HUES48 (cell line): ENCODE measurements at regions not wholly inside any gene's neighbourhood (a gene's known extent, or its start where the extent isn't known, plus 50 kb on each side); places are given as distances from the start of the nearest gene placed in this dataset.
"Not testable (repeated sequence)": the region's sequence is repeated elsewhere in the genome, so short reads cannot be mapped to it uniquely, and the experiment has no call there.

Source experiments
- H3K27ac ChIP-seq: one replicate; pipeline ENCODE4 v1.7.0; 2013; ENCODE audit warnings: low read depth, low read length, inconsistent platforms
- H3K27me3 ChIP-seq: 2 replicates; pipeline ENCODE4 v1.6.1; 2013; ENCODE audit warnings: mild to moderate bottlenecking, low read length; ENCODE audit not compliant: control insufficient read depth, insufficient read depth
- H3K36me3 ChIP-seq: 2 replicates; pipeline ENCODE4 v1.6.1; 2013; ENCODE audit warnings: low read length; ENCODE audit not compliant: control insufficient read depth, insufficient read depth
- H3K4me1 ChIP-seq: 2 replicates; pipeline ENCODE4 v1.6.1; 2013; ENCODE audit warnings: mild to moderate bottlenecking, low read length; ENCODE audit not compliant: control insufficient read depth, insufficient read depth
- H3K4me3 ChIP-seq: 2 replicates; pipeline ENCODE4 v1.5.1; 2013; ENCODE audit warnings: mild to moderate bottlenecking, low read depth, low read length
- H3K9ac ChIP-seq: 2 replicates; pipeline ENCODE4 v1.6.1; 2013; ENCODE audit warnings: mild to moderate bottlenecking, low read depth, low read length, moderate library complexity
- H3K9me3 ChIP-seq: 2 replicates; pipeline ENCODE4 v1.6.1; 2013; ENCODE audit warnings: low read length; ENCODE audit not compliant: control insufficient read depth, insufficient read depth

- no peaks in the 10 kb centered on the region for H3K36me3 ChIP-seq
- no peaks in the 10 kb centered on the region for H3K27me3 ChIP-seq
- H3K9ac ChIP-seq: no peak overlapping the region
- no peaks in the 10 kb centered on the region for H3K9me3 ChIP-seq
- no peak overlapping the region for H3K27ac ChIP-seq
- H3K4me1 ChIP-seq: peaks cover 5% of the 10 kb centered on the region; the same call in 1 of the 2 replicates
- H3K4me3 ChIP-seq: no peak overlapping the region
These were observed 122.5 kb upstream of the HCCS start for GRCh38 chrX:10988653-10989052.

GRCh38 chrX:10989386-10989785 lies 121.7 kb upstream of the HCCS start:
- no peak overlapping the region for H3K27ac ChIP-seq
- H3K4me1 ChIP-seq: peaks cover 5% of the 10 kb centered on the region; the same call in 1 of the 2 replicates
- H3K4me3 ChIP-seq: no peak overlapping the region
- no peaks in the 10 kb centered on the region for H3K27me3 ChIP-seq
- no peaks in the 10 kb centered on the region for H3K9me3 ChIP-seq
- H3K9ac ChIP-seq: no peak overlapping the region
- H3K36me3 ChIP-seq: no peaks in the 10 kb centered on the region

DNA sequence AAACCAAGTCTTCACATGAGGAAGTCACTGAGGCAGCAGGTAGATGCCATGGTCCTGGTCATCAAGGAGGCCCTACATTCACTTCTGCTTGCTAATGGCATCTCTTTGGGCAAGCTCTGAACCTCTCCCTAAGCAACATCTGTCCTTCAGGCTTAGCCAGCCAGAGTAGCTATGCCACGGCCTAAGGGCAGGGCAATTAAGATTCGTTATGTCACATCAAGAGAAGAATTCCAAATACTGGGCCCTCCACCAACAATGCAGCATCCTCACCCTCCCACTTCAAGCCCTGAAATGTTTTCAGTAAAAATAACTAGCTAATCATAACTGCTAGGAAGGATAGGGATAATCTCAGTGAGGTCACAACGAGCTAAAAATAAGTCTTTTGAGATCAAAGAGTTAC lies 120.7 kb upstream of the HCCS start:
- Histone ChIP-seq H3K9ac (no peak overlapping the region), H3K4me3 (no peak overlapping the region), H3K36me3 (no peaks in the 10 kb centered on the region), H3K4me1 (peaks cover 5% of the 10 kb centered on the region; the same call in 1 of the 2 replicates), H3K27me3 (no peaks in the 10 kb centered on the region), H3K27ac (no peak overlapping the region), H3K9me3 (no peaks in the 10 kb centered on the region)

DNA sequence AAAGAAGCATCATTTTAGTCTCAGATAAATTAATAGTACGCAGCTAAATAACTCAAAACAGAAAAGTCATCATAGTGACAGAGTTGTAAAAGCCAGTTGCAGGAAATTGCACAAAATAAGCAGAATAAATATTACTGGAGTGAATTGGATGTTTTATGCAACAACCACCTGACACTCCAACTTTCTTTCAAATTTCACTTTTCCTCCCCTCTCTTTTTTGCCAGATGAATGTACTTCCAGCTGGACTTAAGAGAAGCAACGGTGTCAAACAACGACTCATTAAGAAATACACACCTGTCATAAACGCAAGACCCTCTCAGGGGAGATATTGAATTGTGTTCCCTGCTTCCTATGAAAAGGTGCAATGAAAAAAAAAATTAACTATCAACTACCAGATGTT lies 120.2 kb upstream of the HCCS start:
- Histone ChIP-seq H3K27me3 (no peaks in the 10 kb centered on the region), H3K36me3 (no peaks in the 10 kb centered on the region), H3K27ac (no peak overlapping the region), H3K4me3 (no peak overlapping the region), H3K9ac (no peak overlapping the region), H3K9me3 (no peaks in the 10 kb centered on the region), H3K4me1 (peaks cover 5% of the 10 kb centered on the region; the same call in 1 of the 2 replicates)

- H3K27me3 ChIP-seq: no peaks in the 10 kb centered on the region
- H3K36me3 ChIP-seq: no peaks in the 10 kb centered on the region
- peaks cover 5% of the 10 kb centered on the region; the same call in 1 of the 2 replicates for H3K4me1 ChIP-seq
- H3K27ac ChIP-seq: no peak overlapping the region
- no peak overlapping the region for H3K4me3 ChIP-seq
- no peak overlapping the region for H3K9ac ChIP-seq
- no peaks in the 10 kb centered on the region for H3K9me3 ChIP-seq
These were observed 119.0 kb upstream of the HCCS start for GRCh38 chrX:10992110-10992509.

GRCh38 chrX:11007076-11007475 lies 104.1 kb upstream of the HCCS start:
- not testable (repeated sequence) for H3K4me3 ChIP-seq, H3K27ac ChIP-seq, H3K36me3 ChIP-seq, H3K4me1 ChIP-seq, H3K9me3 ChIP-seq, H3K27me3 ChIP-seq, H3K9ac ChIP-seq

- Histone ChIP-seq H3K4me1 (no peaks in the 10 kb centered on the region), H3K4me3 (no peak overlapping the region)
These were observed 100.7 kb upstream of the HCCS start for GRCh38 chrX:11010476-11010875.

DNA sequence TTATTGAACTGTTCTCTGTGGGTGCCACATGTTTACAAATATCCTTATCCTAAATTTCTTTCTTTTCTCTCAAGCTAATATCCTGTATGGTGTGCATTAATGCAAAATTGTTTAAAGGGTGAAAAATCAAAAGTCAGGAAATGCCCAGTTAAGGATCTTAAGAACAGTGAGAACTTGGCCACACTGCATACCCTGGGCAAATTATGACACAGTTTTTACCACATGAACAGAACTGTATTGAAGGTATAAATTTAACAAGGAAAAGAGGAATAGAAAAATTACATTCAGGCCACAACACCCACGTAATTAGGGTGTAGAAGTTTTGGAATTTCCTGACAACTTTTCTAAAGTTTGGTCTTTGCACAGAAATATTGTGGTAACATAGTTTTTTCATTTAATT lies 94.4 kb upstream of the HCCS start:
- no peaks in the 10 kb centered on the region for H3K36me3 ChIP-seq
- H3K27ac ChIP-seq: no peak overlapping the region
- H3K9me3 ChIP-seq: no peaks in the 10 kb centered on the region
- no peaks in the 10 kb centered on the region for H3K4me1 ChIP-seq
- H3K27me3 ChIP-seq: no peaks in the 10 kb centered on the region; the same call in 1 of the 2 replicates
- H3K9ac ChIP-seq: no peak overlapping the region
- no peak overlapping the region for H3K4me3 ChIP-seq

More at GRCh38 chrX:11010476-11010875, 100.7 kb upstream of the HCCS start:
- Histone ChIP-seq H3K36me3 (no peaks in the 10 kb centered on the region), H3K27ac (no peak overlapping the region), H3K27me3 (no peaks in the 10 kb centered on the region; the same call in 1 of the 2 replicates), H3K9me3 (peaks cover 8% of the 10 kb centered on the region; the same call in 1 of the 2 replicates), H3K9ac (no peak overlapping the region)

DNA sequence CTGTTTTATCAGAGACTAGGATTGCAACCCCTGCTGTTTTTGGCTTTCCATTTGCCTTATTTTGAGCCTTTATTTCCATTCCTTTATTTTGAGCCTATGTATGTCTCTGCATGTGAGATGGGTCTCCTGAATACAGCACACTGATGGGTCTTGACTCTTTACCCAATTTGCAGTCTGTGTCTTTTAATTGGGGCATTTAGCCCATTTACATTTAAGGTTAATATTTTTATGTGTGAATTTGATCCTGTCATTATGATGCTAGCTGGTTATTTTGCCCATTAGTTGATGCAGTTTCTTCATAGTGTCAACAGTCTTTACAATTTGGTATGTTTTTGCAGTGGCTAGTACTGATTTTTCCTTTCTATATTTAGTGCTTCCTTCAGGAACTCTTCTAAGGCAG lies 88.5 kb upstream of the HCCS start:
- H3K9ac ChIP-seq, H3K4me3 ChIP-seq, H3K36me3 ChIP-seq, H3K9me3 ChIP-seq, H3K27me3 ChIP-seq, H3K4me1 ChIP-seq, H3K27ac ChIP-seq: not testable (repeated sequence)

- Histone ChIP-seq H3K4me3 (no peak overlapping the region), H3K9ac (no peak overlapping the region), H3K9me3 (no peaks in the 10 kb centered on the region), H3K36me3 (no peaks in the 10 kb centered on the region), H3K27me3 (no peaks in the 10 kb centered on the region), H3K4me1 (peaks cover 5% of the 10 kb centered on the region; the same call in 1 of the 2 replicates), H3K27ac (no peak overlapping the region)
These were observed 71.2 kb upstream of the HCCS start for GRCh38 chrX:11039926-11040325.

DNA sequence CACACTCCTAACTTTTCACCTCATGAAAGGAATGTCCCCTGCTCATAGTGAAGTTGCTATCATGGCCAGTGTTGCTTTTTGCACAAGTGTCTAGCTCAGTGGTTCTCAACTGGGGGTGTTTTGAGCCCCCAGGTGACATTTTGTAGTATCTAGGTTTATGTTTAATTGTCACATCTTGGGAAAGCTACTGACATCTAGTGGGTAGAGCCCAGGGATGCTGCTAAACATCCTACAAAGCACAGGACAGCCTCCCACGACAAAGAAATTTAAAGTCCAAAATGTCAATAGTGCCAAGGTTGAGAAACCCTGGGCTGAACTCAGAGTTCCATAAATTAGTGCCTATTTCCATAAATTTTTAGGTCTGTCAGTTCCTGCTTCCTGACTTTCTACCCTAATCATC lies 70.7 kb upstream of the HCCS start:
- H3K27me3 ChIP-seq: no peaks in the 10 kb centered on the region
- H3K4me1 ChIP-seq: peaks cover under 1% of the 10 kb centered on the region; the same call in 1 of the 2 replicates
- H3K9ac ChIP-seq: no peak overlapping the region
- H3K36me3 ChIP-seq: no peaks in the 10 kb centered on the region
- H3K4me3 ChIP-seq: no peak overlapping the region
- no peaks in the 10 kb centered on the region for H3K9me3 ChIP-seq
- H3K27ac ChIP-seq: no peak overlapping the region

GRCh38 chrX:11040996-11041395 lies 70.1 kb upstream of the HCCS start:
- no peaks in the 10 kb centered on the region for H3K27me3 ChIP-seq
- H3K9me3 ChIP-seq: no peaks in the 10 kb centered on the region
- H3K4me3 ChIP-seq: no peak overlapping the region
- H3K9ac ChIP-seq: no peak overlapping the region
- H3K27ac ChIP-seq: no peak overlapping the region
- H3K4me1 ChIP-seq: no peaks in the 10 kb centered on the region
- H3K36me3 ChIP-seq: no peaks in the 10 kb centered on the region
